Neutrophil (primary cell): ENCODE measurements at regions not wholly inside any gene's neighbourhood (a gene's known extent, or its start where the extent isn't known, plus 50 kb on each side); places are given as distances from the start of the nearest gene placed in this dataset.
A peak's percentile ranks its signal among the peaks of the same experiment; 100 is the strongest.
"Not testable (repeated sequence)": the region's sequence is repeated elsewhere in the genome, so short reads cannot be mapped to it uniquely, and the experiment has no call there.

Experiments
- H3K27ac ChIP-seq: fragments of 200-600 bp; sonication (generic); 2 replicates; pipeline ENCODE4 v1.5.1; 2016; ENCODE audit warnings: mild to moderate bottlenecking, moderate library complexity
- H3K27me3 ChIP-seq: fragments of 200-600 bp; sonication (generic); 2 replicates; pipeline ENCODE4 v1.6.0; 2016; ENCODE audit warnings: mild to moderate bottlenecking
- H3K36me3 ChIP-seq: fragments of 200-600 bp; sonication (generic); 2 replicates; pipeline ENCODE4 v1.5.1; 2017
- H3K4me1 ChIP-seq, 2 experiments: fragments of 200-600 bp in 1 of 2; sonication (generic) in 1 of 2; 1 replicate in 1 of 2; 2 replicates in 1 of 2; pipeline versions ENCODE4 v1.5.1 to v1.6.1; 2013 to 2016; ENCODE audit warnings: low read depth in 1 of 2, low read length in 1 of 2, mild to moderate bottlenecking in 1 of 2, moderate library complexity in 1 of 2; ENCODE audit not compliant: control insufficient read depth in 1 of 2, insufficient read depth in 1 of 2
- H3K4me3 ChIP-seq, 2 experiments: fragments of 200-600 bp in 1 of 2; sonication (generic) in 1 of 2; 1 replicate in 1 of 2; 2 replicates in 1 of 2; pipeline ENCODE4 v1.5.1; 2013 to 2016; ENCODE audit warnings: low read depth in 1 of 2, low read length in 1 of 2, mild to moderate bottlenecking in 1 of 2, moderate library complexity in 1 of 2
- H3K9me3 ChIP-seq: fragments of 200-600 bp; sonication (generic); 2 replicates; pipeline ENCODE4 v1.5.1; 2016
- TF ChIP-seq, protein P1 (sequence below): fragments of 200-600 bp; sonication (generic); IDR thresholded peaks from 2 replicates; pipeline ENCODE4 v1.5.1; 2016; ENCODE audit warnings: antibody characterized with exemption

DNA sequence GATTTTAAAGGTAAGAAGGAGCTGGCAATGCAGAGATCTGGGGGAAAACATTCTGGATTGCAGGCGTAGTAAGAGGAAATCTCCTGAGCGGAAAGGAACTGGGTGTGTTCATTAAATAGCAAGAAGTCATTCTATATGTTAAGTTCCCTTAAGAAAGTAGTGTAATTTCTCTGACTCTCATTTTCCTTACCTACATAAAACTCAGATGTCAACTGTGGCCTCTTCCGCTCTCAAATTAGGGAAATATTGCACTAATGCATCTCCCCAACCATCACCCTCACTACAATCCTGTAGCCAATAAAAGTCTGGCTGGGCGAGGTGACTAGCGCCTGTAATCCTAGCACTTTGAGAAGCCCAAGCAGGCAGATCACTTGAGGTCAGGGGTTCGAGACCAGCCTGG lies 89.0 kb upstream of the CDC42EP3 start:
- peak overlapping the region; percentile 73 to 80 for H3K4me3 ChIP-seq
- no peaks in the 10 kb centered on the region for H3K36me3 ChIP-seq
- TF ChIP-seq, protein P1, sequence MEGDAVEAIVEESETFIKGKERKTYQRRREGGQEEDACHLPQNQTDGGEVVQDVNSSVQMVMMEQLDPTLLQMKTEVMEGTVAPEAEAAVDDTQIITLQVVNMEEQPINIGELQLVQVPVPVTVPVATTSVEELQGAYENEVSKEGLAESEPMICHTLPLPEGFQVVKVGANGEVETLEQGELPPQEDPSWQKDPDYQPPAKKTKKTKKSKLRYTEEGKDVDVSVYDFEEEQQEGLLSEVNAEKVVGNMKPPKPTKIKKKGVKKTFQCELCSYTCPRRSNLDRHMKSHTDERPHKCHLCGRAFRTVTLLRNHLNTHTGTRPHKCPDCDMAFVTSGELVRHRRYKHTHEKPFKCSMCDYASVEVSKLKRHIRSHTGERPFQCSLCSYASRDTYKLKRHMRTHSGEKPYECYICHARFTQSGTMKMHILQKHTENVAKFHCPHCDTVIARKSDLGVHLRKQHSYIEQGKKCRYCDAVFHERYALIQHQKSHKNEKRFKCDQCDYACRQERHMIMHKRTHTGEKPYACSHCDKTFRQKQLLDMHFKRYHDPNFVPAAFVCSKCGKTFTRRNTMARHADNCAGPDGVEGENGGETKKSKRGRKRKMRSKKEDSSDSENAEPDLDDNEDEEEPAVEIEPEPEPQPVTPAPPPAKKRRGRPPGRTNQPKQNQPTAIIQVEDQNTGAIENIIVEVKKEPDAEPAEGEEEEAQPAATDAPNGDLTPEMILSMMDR = no peak
- H3K4me1 ChIP-seq = peaks cover 77 to 78% of the 10 kb centered on the region in 2 experiments
- peak overlapping the region; percentile 95 for H3K27ac ChIP-seq
- no peaks in the 10 kb centered on the region for H3K9me3 ChIP-seq
- H3K27me3 ChIP-seq = no peaks in the 10 kb centered on the region

GRCh38 chr2:37762281-37762680 lies 90.8 kb upstream of the CDC42EP3 start:
- not testable (repeated sequence) for H3K36me3 ChIP-seq, H3K9me3 ChIP-seq, H3K27me3 ChIP-seq
- Histone ChIP-seq H3K27ac (peak overlapping the region; percentile 95), H3K4me1 (peaks cover 89 to 96% of the 10 kb centered on the region in 2 experiments), H3K4me3 (peak overlapping the region; percentile 73 to 80)

DNA sequence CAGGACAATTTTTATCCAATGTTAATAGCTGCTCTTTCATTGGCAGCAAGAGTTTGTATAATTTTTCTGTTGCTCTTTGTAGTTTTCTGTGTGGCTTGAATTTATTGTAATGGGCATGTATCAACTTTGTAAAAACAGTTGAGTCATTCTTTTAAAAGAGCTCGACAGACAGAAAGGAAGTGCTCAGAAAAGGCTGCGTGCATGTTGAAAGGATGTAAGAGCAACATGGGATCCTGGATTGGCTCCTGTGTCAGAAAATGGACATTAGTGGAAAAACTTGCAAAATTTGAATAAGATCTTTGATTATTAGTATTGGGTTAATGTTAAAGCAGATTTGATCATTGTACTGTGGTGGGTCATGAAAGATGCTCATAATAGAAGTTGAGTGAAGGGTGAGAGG lies 93.3 kb upstream of the CDC42EP3 start:
- Histone ChIP-seq H3K9me3 (no peaks in the 10 kb centered on the region), H3K4me3 (no peak overlapping the region), H3K27me3 (no peaks in the 10 kb centered on the region), H3K27ac (peak overlapping the region; percentile 72), H3K4me1 (peaks cover 90 to 100% of the 10 kb centered on the region in 2 experiments), H3K36me3 (no peaks in the 10 kb centered on the region)
- TF ChIP-seq, protein P1 = no peak

- peaks cover 78 to 88% of the 10 kb centered on the region in 2 experiments for H3K4me1 ChIP-seq
- H3K4me3 ChIP-seq = no peak overlapping the region
- H3K27ac ChIP-seq = peak overlapping the region; percentile 30
- no peaks in the 10 kb centered on the region for H3K27me3 ChIP-seq
- TF ChIP-seq, protein P1 = no peak
- no peaks in the 10 kb centered on the region for H3K36me3 ChIP-seq
- no peaks in the 10 kb centered on the region for H3K9me3 ChIP-seq
These were observed 94.7 kb upstream of the CDC42EP3 start for GRCh38 chr2:37766106-37766505.

GRCh38 chr2:37767046-37767445 lies 95.6 kb upstream of the CDC42EP3 start:
- no peaks in the 10 kb centered on the region for H3K9me3 ChIP-seq
- no peaks in the 10 kb centered on the region for H3K36me3 ChIP-seq
- no peaks in the 10 kb centered on the region for H3K27me3 ChIP-seq
- peaks cover 79 to 86% of the 10 kb centered on the region in 2 experiments for H3K4me1 ChIP-seq
- no peak overlapping the region for H3K4me3 ChIP-seq
- H3K27ac ChIP-seq = peak overlapping the region; percentile 86
- TF ChIP-seq, protein P1 = no peak

GRCh38 chr2:37767959-37768925 lies 96.8 kb upstream of the CDC42EP3 start:
- H3K27ac ChIP-seq = peak overlapping the region; percentile 86
- TF ChIP-seq, protein P1 = no peak

More at GRCh38 chr2:37767959-37768925, 96.8 kb upstream of the CDC42EP3 start:
- H3K4me1 ChIP-seq = peaks cover 67 to 76% of the 10 kb centered on the region in 2 experiments
- H3K36me3 ChIP-seq = no peaks in the 10 kb centered on the region
- H3K9me3 ChIP-seq = no peaks in the 10 kb centered on the region
- no peaks in the 10 kb centered on the region for H3K27me3 ChIP-seq
- H3K4me3 ChIP-seq = peak overlapping the region; percentile 25 to 28
